B cell (primary cell): ENCODE measurements at regions not wholly inside any gene's neighbourhood (a gene's known extent, or its start where the extent isn't known, plus 50 kb on each side); places are given as distances from the start of the nearest gene placed in this dataset.

ENCODE experiments used
- ATAC-seq: fragments of 200-7000 bp; cut with Tn5 transposase; one replicate; pipeline ENCODE4 v1.10.0; 2021; ENCODE audit warnings: low read depth, mild to moderate bottlenecking, moderate number of reproducible peaks, moderate library complexity
- CTCF ChIA-PET: fragments of 350-600 bp; sonication (Branson Sonifier 250); formaldehyde crosslinking; loops from one replicate; lab custom pipeline; 2021; ENCODE audit warnings: antibody characterized with exemption, inconsistent platforms; lab: Charles Lee
- POLR2A ChIA-PET: fragments of 350-600 bp; sonication (Branson Sonifier 250); formaldehyde crosslinking; loops from one replicate; lab custom pipeline; 2021; ENCODE audit warnings: antibody characterized with exemption; lab: Charles Lee
- DNase-seq: peaks from one replicate; pipeline ENCODE4 v3.0.0; 2013
- H2AFZ ChIP-seq: 2 replicates; pipeline ENCODE4 v1.6.1; 2012; ENCODE audit warnings: mild to moderate bottlenecking, low read depth, low read length; ENCODE audit not compliant: insufficient read depth, poor library complexity, severe bottlenecking
- H3K27ac ChIP-seq, 2 donors: 1 replicate in 1 of 2; 2 replicates in 1 of 2; pipeline ENCODE4 v1.5.1; 2012 to 2013; ENCODE audit warnings: low read length in 2 of 2, mild to moderate bottlenecking in 2 of 2, moderate library complexity in 1 of 2
- H3K27me3 ChIP-seq, 4 experiments: fragments of 200-600 bp in 1 of 4; sonication (generic) in 1 of 4; replicated peaks in 1 of 4; 1 replicate in 2 of 4; 2 replicates in 2 of 4; pipeline versions ENCODE4 v1.6.1 to v1.7.0; 2013 to 2016; ENCODE audit warnings: low read length in 3 of 4, mild to moderate bottlenecking in 2 of 4, mixed read lengths in 1 of 4, moderate library complexity in 1 of 4; ENCODE audit not compliant: insufficient read depth in 4 of 4, control insufficient read depth in 3 of 4; ENCODE audit errors: control extremely low read depth in 1 of 4
- H3K36me3 ChIP-seq, 2 experiments: replicated peaks in 1 of 2; 1 replicate in 1 of 2; 2 replicates in 1 of 2; pipeline versions ENCODE4 v1.6.1 to v1.7.1; 2013; ENCODE audit warnings: low read length in 1 of 2; ENCODE audit not compliant: insufficient read depth in 2 of 2, control insufficient read depth in 1 of 2; ENCODE audit errors: control extremely low read depth in 1 of 2, extremely low read depth in 1 of 2
- H3K4me1 ChIP-seq, 2 donors: fragments of 200-600 bp in 1 of 2; sonication (generic) in 1 of 2; 1 replicate in 1 of 2; 2 replicates in 1 of 2; pipeline versions ENCODE4 v1.5.1 to v1.6.1; 2013 to 2017; ENCODE audit warnings: low read length in 2 of 2; ENCODE audit not compliant: control insufficient read depth in 2 of 2, insufficient read depth in 2 of 2
- H3K4me2 ChIP-seq: replicated peaks from 2 replicates; pipeline ENCODE3; 2012; ENCODE audit warnings: mild to moderate bottlenecking, low read depth, low read length; ENCODE audit not compliant: poor library complexity, severe bottlenecking
- H3K4me3 ChIP-seq, 5 experiments: fragments of 200-600 bp in 1 of 5; sonication (generic) in 1 of 5; 1 replicate in 3 of 5; 2 replicates in 2 of 5; pipeline versions ENCODE4 v1.5.1 to v1.7.0; 2011 to 2016; ENCODE audit warnings: low read length in 4 of 5, mild to moderate bottlenecking in 4 of 5, low read depth in 2 of 5, control low read depth in 1 of 5, moderate library complexity in 1 of 5; ENCODE audit not compliant: insufficient read depth in 1 of 5; ENCODE audit errors: control extremely low read depth in 1 of 5, extremely low read depth in 1 of 5
- H3K79me2 ChIP-seq: fragments of 200-600 bp; sonication (generic); one replicate; pipeline ENCODE4 v1.6.0; 2016; ENCODE audit warnings: low read length; ENCODE audit not compliant: control insufficient read depth, insufficient read depth
- H3K9ac ChIP-seq: fragments of 200-600 bp; sonication (generic); 2 replicates; pipeline ENCODE4 v1.6.1; 2017; ENCODE audit warnings: mild to moderate bottlenecking, low read length, moderate library complexity
- H3K9me3 ChIP-seq, 3 donors: one replicate each; pipeline versions ENCODE4 v1.6.1 to v1.7.1; 2013; ENCODE audit warnings: low read length in 2 of 3; ENCODE audit not compliant: control insufficient read depth in 2 of 3, insufficient read depth in 1 of 3; ENCODE audit errors: control extremely low read depth in 1 of 3
- H4K20me1 ChIP-seq: 2 replicates; pipeline ENCODE4 v1.6.0; 2012; ENCODE audit warnings: mild to moderate bottlenecking, low read length; ENCODE audit not compliant: insufficient read depth, control insufficient read depth, poor library complexity, severe bottlenecking
- H3K27ac Mint-ChIP-seq: one replicate; pipeline ENCODE4 v1.8.0; 2021; ENCODE audit warnings: mixed read lengths
- H3K27me3 Mint-ChIP-seq: one replicate; pipeline ENCODE4 v1.8.0; 2021; ENCODE audit warnings: mixed read lengths
- H3K4me1 Mint-ChIP-seq: one replicate; pipeline ENCODE4 v1.8.0; 2021; ENCODE audit warnings: mixed read lengths
- H3K4me3 Mint-ChIP-seq: one replicate; pipeline ENCODE4 v1.8.0; 2021; ENCODE audit warnings: mixed read lengths
- H3K9me3 Mint-ChIP-seq: one replicate; pipeline ENCODE4 v1.8.0; 2022; ENCODE audit warnings: mixed read lengths; ENCODE audit not compliant: insufficient read depth
- EZH2 ChIP-seq: IDR thresholded peaks from 2 replicates; pipeline ENCODE4 v1.6.1; 2012; ENCODE audit warnings: borderline replicate concordance, low read depth, mild to moderate bottlenecking, moderate library complexity, low read length; ENCODE audit not compliant: insufficient read depth, poor library complexity, severe bottlenecking
- WGBS: methylation state at CpG from one replicate; pipeline ENCODE4 v1.1.5; 2013; ENCODE audit warnings: missing lambda C conversion rate; ENCODE audit not compliant: insufficient coverage; 5-methylcytosine and 5-hydroxymethylcytosine counted together
- intact Hi-C: fragments of 100-400 bp; cut with micrococcal nuclease; formaldehyde crosslinking; loops from one replicate; pipeline ENCODE4 v1.10.0; 2022
- TF ChIP-seq, protein P1 (sequence below): fragments of 200-600 bp; IDR thresholded peaks from one replicate; pipeline ENCODE4 v1.8.0; 2022; ENCODE audit warnings: antibody characterized with exemption, mild to moderate bottlenecking

DNA sequence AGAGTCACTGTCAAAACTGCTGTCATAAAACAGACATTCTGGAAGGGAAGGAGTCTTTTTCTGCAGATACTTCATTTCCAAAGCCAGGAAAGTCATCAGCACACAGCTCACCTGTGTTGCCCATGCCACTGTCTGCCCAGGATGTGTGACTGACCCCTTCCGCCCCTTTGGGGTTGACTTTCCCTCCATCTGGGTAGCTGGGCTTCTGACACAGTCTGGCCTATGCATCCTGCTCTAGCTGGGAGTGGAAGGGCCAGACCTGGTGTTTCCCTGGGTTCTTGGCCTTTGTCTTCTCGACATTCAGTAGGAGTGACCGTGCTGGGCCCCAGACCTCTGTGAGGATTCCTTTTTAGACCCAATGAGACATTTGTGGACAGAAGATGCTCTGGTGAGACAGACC lies 378.9 kb upstream of the NUPR2 start:
- H3K36me3 ChIP-seq = no peaks in the 10 kb centered on the region
- POLR2A ChIA-PET = no interaction called here
- peaks cover 0 to 69% (median 7%) of the 10 kb centered on the region in 3 donors for H3K9me3 ChIP-seq
- Mint-ChIP-seq H3K4me3 (no peak overlapping the region), H3K27ac (no peak overlapping the region), H3K4me1 (no peaks in the 10 kb centered on the region), H3K9me3 (no peaks in the 10 kb centered on the region), H3K27me3 (no peaks in the 10 kb centered on the region)
- intact Hi-C loops = no loop called here
- H4K20me1 ChIP-seq = no peaks in the 10 kb centered on the region
- CTCF ChIA-PET = no interaction called here
- H3K4me2 ChIP-seq = no peak overlapping the region
- no peak for TF ChIP-seq EZH2
- TF ChIP-seq, protein P1, sequence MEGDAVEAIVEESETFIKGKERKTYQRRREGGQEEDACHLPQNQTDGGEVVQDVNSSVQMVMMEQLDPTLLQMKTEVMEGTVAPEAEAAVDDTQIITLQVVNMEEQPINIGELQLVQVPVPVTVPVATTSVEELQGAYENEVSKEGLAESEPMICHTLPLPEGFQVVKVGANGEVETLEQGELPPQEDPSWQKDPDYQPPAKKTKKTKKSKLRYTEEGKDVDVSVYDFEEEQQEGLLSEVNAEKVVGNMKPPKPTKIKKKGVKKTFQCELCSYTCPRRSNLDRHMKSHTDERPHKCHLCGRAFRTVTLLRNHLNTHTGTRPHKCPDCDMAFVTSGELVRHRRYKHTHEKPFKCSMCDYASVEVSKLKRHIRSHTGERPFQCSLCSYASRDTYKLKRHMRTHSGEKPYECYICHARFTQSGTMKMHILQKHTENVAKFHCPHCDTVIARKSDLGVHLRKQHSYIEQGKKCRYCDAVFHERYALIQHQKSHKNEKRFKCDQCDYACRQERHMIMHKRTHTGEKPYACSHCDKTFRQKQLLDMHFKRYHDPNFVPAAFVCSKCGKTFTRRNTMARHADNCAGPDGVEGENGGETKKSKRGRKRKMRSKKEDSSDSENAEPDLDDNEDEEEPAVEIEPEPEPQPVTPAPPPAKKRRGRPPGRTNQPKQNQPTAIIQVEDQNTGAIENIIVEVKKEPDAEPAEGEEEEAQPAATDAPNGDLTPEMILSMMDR = no peak
- H3K79me2 ChIP-seq = no peaks in the 10 kb centered on the region
- ATAC-seq = no peak
- no peak overlapping the region for H2AFZ ChIP-seq
- H3K27ac ChIP-seq = no peak overlapping the region
- no peak for DNase-seq
- no peaks in the 10 kb centered on the region for H3K27me3 ChIP-seq
- no peak overlapping the region for H3K9ac ChIP-seq
- H3K4me1 ChIP-seq = no peaks in the 10 kb centered on the region
- 82% methylated on average over 3 of the region's 3 CpGs for WGBS
- H3K4me3 ChIP-seq = no peak overlapping the region

DNA sequence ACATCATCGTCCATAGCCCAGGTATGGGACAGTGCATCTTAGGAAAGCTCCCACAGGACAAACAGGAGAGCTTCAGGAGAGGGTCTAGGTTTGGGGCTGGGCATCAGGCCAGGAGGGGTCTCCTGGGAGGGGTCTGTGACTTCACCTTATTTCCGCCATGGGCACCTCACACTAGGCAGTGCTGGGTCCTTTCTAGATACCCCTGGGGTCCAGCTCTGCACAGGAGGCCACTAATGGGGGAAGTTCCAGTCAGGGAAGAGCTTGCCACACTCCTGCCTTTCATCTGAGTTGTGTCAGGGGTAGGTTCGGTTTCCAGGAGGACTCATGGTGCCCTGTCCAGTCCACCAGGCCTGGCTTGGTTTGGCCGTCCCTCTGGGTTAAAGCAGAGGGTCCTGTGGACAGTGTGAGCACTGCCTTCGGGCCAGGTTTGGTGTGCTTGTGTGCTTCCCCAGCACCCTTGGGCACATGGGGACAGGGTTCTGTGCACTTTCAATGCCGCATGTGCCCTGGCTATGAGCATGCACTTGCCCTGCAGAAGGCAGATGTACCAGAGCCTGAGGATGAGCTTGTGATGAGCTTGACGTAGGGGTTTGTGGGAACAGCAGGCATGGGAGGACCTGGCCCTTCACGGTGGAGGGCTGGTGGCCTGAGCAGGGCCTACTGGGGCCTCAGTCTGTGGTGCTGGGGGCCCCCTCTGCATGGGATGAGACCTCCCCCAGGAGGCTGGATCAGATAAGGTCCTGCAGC lies 377.7 kb upstream of the NUPR2 start:
- H3K79me2 ChIP-seq = no peaks in the 10 kb centered on the region

More for the DNA sequence above, 377.7 kb upstream of the NUPR2 start:
- no peaks in the 10 kb centered on the region for H3K4me1 Mint-ChIP-seq
- no peaks in the 10 kb centered on the region for H3K27me3 ChIP-seq
- H3K9ac ChIP-seq = no peak overlapping the region
- POLR2A ChIA-PET = no interaction called here
- TF ChIP-seq EZH2 = no peak
- TF ChIP-seq, protein P1 = no peak
- H3K9me3 ChIP-seq = peaks cover 0 to 74% (median 7%) of the 10 kb centered on the region in 3 donors
- H3K9me3 Mint-ChIP-seq = peaks cover 2% of the 10 kb centered on the region
- H3K4me3 Mint-ChIP-seq = no peak overlapping the region
- CTCF ChIA-PET = no interaction called here
- no peaks in the 10 kb centered on the region for H3K4me1 ChIP-seq
- WGBS = 76% methylated on average over 7 of the region's 8 CpGs
- ATAC-seq = no peak
- no peak overlapping the region for H3K4me3 ChIP-seq
- H3K27ac ChIP-seq = no peak overlapping the region
- intact Hi-C loops = no loop called here
- H3K36me3 ChIP-seq = no peaks in the 10 kb centered on the region
- H3K27me3 Mint-ChIP-seq = no peaks in the 10 kb centered on the region
- no peaks in the 10 kb centered on the region for H4K20me1 ChIP-seq
- H3K27ac Mint-ChIP-seq = no peak overlapping the region
- H2AFZ ChIP-seq = no peak overlapping the region
- no peak overlapping the region for H3K4me2 ChIP-seq
- no peak for DNase-seq
